ENCODE measurements at regions not wholly inside any gene's neighbourhood (a gene's known extent, or its start where the extent isn't known, plus 50 kb on each side); places are given as distances from the start of the nearest gene placed in this dataset.
"Not testable (repeated sequence)": the region's sequence is repeated elsewhere in the genome, so short reads cannot be mapped to it uniquely, and the experiment has no call there.

GRCh38 chr17:63185420-63185819 is 219.4 kb downstream of the TANC2 start:
- no peak for DNase-seq

GRCh38 chr17:63189082-63189481 is 223.0 kb downstream of the TANC2 start:
- no peak for DNase-seq

GRCh38 chr17:63189930-63190329 is 223.9 kb downstream of the TANC2 start:
- no peak for DNase-seq

- DNase-seq: no peak
Measured at GRCh38 chr17:63190821-63191370, 224.9 kb downstream of the TANC2 start.

DNA sequence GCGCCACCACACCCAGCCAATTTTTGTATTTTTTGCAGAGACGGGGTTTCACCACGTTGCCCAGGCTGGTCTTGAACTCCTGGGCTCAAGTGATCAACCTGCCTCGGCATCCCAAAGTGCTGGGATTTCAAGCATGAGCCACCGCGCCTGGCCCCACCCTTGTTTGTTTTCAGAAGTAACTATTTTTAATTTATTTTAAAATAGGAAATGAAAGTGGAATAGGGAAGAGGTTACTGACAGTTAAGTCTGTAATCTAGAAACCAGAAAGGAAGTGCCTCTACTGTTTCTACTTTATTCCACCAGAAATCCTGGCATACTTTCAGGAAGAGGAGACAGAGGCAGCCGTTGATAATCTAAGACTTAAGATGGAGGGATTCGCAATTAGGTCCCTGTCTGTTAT is 225.6 kb downstream of the TANC2 start:
- no peak for DNase-seq

- DNase-seq: no peak
Measured at GRCh38 chr17:63193827-63194226, 227.8 kb downstream of the TANC2 start.

- peak; percentile 24 for DNase-seq
Measured at GRCh38 chr17:63196772-63197335, 230.8 kb downstream of the TANC2 start.

DNA sequence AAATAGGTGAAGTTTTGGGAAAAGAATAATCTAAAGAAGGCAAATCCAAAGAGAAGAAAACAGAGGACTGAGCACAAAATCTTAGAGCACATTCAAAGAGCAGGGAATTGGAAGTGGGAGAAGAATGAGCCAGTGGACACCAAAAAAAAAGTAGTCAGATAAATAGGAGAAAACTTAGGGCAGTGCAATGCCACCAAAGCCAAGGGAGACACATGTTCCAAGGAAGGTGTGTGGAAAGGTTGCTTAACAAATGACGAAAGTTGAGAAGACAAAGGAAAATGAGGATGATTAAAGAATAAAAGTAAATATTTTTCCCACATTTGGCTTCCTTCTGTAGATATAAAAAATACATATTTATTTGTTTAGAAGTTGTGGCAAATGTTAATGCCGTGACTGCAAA is 237.6 kb downstream of the TANC2 start:
- no peak for DNase-seq

DNA sequence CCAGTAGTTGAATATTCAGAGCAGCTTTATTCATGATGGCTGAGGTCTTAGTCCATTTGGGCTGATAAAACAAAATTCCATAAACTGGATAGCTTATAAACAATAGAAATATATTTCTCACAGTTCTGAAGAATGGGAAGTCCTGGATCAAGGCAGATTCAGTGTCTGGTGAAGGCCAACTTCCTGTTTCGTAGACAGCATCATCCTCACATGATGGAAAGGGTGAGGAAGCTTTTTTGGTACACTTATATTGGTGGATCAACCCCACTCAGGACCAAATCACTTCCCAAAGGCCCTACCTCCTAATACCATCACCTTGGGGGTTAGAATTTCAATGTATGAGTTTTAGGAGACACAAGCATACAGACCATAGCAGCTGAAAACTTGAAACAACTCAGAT is 224.2 kb downstream of the CYB561 start:
- DNase-seq: no peak

DNA sequence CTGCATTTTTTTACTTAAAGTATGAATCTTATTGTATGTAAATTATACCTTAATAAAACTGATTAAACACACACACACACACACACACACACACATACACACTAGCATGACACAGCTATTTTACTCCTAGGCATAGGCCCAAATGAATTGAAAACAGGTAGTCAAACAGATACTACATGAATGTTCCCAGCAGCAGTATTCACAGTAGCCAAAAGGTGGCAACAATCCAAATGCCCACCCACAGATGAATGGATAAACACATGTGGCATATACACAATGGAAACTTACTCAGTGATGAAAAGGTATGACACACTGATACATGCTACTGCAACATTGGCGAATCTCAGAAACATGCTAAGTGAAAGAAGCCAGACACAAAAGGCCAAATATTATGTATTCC is 223.5 kb downstream of the CYB561 start:
- DNase-seq: peak; percentile 18

DNA sequence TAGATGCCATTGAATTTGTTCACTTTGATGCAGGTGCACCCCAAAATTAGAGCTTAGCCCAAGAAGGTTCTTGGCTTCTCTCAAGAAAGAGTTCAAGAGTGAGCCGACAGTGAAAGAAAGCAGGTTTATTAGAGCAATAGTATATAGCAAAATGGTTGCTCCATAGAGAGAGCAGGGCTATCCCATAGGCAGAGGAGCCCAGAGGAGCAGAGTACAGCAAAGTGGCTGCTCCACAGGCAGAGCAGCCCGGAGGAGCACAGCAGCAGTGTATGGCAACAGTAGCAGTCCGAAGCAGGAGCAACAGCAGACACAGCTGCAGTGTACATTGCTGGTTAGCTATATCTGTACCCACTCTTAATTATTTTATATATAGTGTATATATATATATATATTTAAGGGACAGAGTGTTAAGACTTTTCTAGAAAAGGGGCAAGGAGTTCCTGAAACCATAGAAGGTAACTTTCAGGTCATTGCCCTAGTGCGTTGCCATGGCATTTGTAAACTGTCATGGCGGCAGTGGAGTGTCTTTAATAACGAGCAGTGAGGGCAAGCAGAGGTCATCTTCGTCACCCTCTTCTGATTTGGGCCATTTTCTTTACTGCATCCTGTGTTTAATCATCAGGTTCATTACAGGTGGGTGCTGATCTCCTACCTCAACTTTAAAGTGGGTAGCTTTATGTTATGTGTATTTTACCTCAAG is 222.7 kb downstream of the CYB561 start:
- DNase-seq: no peak

DNA sequence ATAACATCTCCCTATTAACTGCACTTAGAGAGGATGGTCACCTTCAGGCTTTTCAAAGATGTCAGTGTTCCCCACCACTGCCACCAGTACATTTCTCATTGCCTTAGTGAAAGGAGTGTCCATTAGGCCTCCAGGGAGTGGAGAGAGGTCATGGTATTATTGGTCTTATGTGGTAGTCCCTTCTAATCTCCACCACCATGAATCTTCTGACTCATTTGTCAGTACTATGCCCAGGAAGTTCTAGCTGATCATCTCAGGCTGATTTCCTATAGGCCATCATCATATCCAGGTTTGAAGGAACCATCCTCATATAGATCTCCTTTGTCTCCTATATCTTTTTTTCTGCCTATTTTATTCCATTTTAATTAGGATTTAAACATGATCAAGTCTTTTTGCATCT is 221.5 kb downstream of the CYB561 start:
- no peak for DNase-seq

DNA sequence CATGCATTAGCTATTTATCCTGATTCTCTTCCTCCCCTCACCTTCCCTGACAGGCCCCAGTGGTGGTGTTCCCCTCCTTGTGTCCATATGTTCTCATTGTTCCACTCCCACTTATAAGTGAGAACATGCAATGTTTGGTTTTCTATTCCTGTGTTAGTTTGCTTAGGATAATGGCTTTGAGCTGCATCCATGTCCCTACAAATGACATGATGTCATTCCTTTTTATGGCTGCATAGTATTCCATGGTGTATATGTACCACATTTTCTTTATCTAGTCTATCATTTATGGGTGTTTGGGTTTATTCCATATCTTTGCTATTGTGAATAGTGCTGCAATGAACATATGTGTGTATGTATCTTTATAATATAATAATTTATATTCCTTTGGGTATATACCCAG is 219.4 kb downstream of the CYB561 start:
- DNase-seq: not testable (repeated sequence)

DNA sequence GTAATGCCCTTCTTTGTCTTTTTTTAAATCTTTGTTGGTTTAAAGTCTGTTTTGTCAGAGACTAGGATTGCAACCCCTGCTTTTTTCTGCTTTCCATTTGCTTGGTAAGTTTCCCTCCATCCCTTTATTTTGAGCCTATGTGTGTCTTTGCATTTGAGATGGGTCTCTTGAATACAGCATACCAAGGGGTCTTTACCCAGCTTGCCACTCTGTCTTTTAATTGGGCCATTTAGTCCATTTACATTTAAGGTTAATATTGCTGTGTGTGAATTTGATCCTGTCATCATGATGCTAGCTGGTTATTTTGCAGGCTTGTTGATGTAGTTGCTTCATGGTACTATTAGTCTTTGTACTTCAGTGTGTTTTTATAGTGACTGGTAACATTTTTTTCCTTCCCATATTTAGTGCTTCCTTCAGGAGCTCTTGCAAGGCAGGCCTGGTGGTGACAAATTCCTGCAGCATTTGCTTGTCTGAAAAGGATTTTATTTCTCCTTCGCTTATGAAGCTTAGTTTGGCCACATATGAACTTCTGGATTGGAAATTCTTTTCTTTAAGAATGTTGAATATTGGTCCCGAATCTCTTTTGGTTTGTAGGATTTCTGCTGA is 215.0 kb downstream of the CYB561 start:
- not testable (repeated sequence) for DNase-seq

GRCh38 chr17:63232565-63233310 is 213.4 kb downstream of the CYB561 start:
- no peak for DNase-seq

DNA sequence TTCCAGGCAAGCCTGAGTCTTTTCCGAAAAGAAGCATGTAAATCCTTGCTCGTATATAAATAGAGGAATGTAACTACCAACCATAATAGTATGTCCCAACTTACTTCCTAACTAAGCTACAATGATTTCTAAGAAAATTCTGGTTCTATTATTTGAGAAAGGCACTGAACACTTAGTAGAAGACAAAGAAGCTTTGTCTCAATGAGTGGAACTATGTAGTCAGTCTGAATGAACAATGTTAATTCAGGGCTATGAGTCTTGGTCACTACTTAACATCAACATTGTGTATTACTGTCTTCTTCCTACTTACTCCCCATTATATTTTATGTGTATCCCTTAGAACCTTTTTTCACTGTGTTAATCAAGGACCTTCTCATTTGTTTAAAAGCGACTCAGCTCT is 206.0 kb downstream of the CYB561 start:
- DNase-seq: no peak

DNA sequence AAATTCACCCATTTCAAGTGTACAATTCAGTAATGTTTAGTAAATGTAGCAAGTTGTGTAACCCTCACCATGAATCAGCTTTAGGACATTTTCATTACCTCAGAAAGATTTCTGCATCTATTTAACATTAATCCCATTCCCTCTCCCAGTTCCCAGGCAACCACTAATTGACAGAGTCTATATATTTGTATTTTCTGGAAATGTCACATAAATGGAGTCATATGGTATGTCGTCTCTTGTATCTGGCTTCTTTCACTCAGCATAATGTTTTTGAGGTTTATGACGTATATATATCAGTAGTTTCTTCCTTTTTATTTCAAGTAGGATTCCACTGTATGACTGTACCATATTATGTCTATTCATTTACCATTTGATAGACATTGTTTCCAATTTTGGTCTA is 199.8 kb downstream of the CYB561 start:
- DNase-seq: no peak

- DNase-seq: peak; percentile 23
Measured at GRCh38 chr17:63247706-63248105, 198.4 kb downstream of the CYB561 start.

DNA sequence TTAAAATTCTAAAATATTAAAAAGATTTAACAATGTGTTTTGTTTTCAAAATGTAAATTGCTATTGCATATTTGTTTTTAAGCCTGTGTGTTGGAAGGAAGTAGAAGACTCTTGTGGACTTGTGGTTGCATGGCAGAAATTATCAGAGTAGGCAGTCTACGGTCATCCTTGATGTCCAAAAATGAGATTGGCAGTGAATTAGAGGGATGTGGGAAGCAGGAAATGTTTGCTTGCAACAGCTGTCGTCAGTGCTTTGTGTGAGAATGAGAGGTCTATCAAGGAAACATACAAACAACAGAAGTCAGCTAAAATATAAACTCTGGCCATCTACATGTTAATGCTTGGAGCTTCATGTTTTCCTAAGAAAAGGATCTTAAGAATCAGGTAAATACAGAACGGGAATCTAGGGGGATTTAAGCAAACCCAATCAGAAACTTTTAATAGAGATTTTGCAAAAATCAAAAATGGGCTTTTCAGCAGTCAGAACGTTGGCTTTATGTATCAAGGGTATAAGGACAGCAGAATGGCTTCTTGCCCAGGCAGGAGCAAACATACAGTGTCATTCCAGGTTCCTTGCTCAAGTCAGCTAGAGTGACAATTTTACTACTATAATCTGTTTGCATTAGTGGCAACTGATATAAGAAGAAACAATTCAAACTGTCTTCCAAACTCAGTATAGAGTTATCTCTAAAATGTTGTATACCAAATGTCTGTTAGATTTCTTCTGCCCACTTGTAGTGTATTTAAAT is 196.7 kb downstream of the CYB561 start:
- DNase-seq: peak; percentile 54

- no peak for DNase-seq
Measured at GRCh38 chr17:63250830-63251229, 195.3 kb downstream of the CYB561 start.

GRCh38 chr17:63258785-63259184 is 187.3 kb downstream of the CYB561 start:
- no peak for DNase-seq

DNA sequence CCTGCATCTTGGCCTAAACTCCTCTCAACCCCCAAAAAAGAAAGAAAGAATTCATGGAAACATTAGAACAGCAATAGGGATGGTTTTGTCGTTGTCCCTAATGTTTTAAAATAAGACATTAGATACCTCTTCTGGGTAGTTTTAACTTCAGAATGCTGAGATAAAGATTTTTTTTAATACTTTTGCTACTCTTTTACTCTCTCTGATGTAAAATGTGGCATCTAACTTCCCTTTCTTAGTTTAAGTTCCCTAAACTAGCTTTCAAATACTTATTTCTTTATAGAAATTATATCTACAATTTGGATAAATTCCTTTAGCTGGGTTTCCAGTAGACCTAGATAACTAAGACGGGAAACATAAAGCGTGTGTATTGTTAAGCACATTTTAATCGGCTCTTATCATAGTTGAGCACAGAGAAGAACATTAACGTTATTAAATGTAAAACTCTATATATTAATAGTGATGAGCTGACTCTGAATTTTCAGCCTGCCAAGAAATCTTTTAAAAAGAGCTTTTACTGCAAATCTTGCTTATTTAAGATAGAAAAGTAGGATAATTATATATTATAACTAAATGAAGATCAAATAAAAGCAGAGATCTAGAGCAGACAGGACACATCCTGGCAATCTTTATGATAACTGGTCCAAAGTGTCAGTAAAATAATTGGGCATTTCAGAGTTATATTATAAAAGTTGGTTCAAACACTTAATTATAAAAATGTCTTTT is 183.2 kb downstream of the CYB561 start:
- DNase-seq: no peak
